KOPT-K1 (cell line): ENCODE measurements at regions not wholly inside any gene's neighbourhood (a gene's known extent, or its start where the extent isn't known, plus 50 kb on each side); places are given as distances from the start of the nearest gene placed in this dataset.
"Not testable (repeated sequence)": the region's sequence is repeated elsewhere in the genome, so short reads cannot be mapped to it uniquely, and the experiment has no call there.

Experiments used
- H3K27ac ChIP-seq: fragments of 200-600 bp; sonication (generic); 2 replicates; pipeline ENCODE4 v1.5.1; 2016; ENCODE audit warnings: antibody characterized with exemption, mild to moderate bottlenecking, low read depth, low read length; ENCODE audit not compliant: poor library complexity, severe bottlenecking
- H3K36me3 ChIP-seq: fragments of 200-600 bp; sonication (generic); 2 replicates; pipeline ENCODE4 v1.5.1; 2017; ENCODE audit warnings: antibody characterized with exemption, mild to moderate bottlenecking, low read length, moderate library complexity; ENCODE audit not compliant: insufficient read depth
- H3K9me3 ChIP-seq: fragments of 200-600 bp; sonication (generic); 2 replicates; pipeline ENCODE4 v1.5.1; 2017; ENCODE audit warnings: antibody characterized with exemption, low read length, mild to moderate bottlenecking; ENCODE audit not compliant: insufficient read depth, poor library complexity, severe bottlenecking

- H3K27ac ChIP-seq, H3K36me3 ChIP-seq: not testable (repeated sequence)
- peaks cover 34% of the 10 kb centered on the region for H3K9me3 ChIP-seq
Measured at GRCh38 chr2:12472265-12472664, 244.5 kb upstream of the TRIB2 start.

GRCh38 chr2:12478151-12479064 is 238.3 kb upstream of the TRIB2 start:
- H3K27ac ChIP-seq: no peak overlapping the region
- peaks cover 22% of the 10 kb centered on the region for H3K9me3 ChIP-seq
- no peaks in the 10 kb centered on the region for H3K36me3 ChIP-seq

- no peak overlapping the region for H3K27ac ChIP-seq
- no peaks in the 10 kb centered on the region for H3K36me3 ChIP-seq
- peaks cover 29% of the 10 kb centered on the region for H3K9me3 ChIP-seq
Measured at GRCh38 chr2:12479065-12479601, 237.6 kb upstream of the TRIB2 start.

DNA sequence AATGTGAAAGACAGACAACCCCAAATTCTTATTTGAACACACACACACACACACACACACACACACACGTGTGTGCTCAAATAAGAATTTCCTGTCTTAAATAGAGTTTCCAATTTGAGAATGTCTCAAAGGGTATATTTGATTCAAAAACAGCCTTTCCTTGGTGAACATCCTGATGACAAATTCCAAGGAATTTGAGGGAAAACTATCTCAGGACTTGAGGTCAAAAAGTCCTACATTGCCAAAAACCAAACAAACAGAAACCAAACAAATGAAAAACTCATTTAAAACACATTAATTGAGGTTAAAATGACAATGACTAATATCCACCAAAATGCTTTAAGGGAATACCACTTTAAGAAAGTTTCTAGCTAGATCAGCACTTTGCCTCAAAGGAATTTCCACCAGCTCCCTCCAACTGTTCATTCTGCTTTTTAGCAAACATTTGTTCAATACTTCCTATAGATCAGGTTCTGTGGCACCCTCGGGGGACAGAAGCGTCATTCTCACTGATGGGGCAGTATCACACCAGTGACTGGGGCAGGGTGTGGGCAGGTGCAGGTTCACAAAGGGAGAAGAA is 232.1 kb upstream of the TRIB2 start:
- no peaks in the 10 kb centered on the region for H3K36me3 ChIP-seq
- H3K9me3 ChIP-seq: peaks cover 18% of the 10 kb centered on the region
- H3K27ac ChIP-seq: no peak overlapping the region

GRCh38 chr2:12486205-12487118 is 230.3 kb upstream of the TRIB2 start:
- Histone ChIP-seq H3K9me3 (peaks cover 18% of the 10 kb centered on the region), H3K27ac (no peak overlapping the region), H3K36me3 (no peaks in the 10 kb centered on the region)

- H3K27ac ChIP-seq: peak overlapping the region; percentile 57
- H3K36me3 ChIP-seq: no peaks in the 10 kb centered on the region
- peaks cover 18% of the 10 kb centered on the region for H3K9me3 ChIP-seq
Measured at GRCh38 chr2:12487253-12488004, 229.3 kb upstream of the TRIB2 start.

DNA sequence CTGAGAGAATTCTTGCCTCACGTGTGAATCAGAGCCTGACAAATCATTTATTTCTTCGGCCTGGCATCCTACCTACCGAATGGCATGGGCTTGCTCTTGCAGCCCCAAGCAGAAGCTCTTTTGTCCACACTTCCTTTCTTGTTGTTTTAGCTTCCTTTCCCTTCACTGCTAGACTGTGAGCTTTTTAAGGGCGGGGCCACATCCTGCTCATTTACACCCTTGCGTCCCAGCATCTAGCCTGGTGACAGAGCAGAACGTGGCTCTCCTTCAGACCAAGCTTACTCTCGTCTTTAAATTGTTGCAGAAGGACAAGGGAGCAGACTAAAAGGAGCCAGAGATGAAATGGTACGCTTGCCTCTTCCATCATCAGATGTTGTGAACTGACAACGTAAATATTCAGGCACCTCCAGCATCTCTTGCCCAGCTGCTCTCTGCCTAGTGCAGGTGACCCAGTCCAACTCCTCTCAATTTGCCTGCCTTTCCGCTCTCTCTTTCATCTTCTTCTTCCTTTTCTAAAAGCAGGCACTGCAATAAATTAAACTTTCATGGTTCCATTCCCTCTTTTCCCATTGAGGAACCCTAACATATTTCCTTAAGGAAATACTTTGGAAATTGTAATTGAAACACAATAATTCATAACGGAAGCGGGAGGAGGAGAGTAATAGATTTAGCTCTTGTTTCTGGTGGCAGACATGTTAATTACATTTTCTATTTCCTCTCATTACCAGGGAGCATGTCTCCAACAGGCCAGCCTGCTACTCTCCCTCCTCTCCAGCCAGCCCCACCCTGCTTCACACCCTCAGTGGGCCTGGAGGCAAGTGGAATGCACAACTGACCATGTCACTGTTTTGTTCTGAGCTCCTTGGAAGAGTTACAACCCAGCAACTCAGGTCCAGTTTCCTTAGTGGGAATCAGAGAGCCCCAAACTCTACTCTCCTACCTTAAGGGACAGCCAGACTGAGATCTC is 228.1 kb upstream of the TRIB2 start:
- Histone ChIP-seq H3K9me3 (peaks cover 9% of the 10 kb centered on the region), H3K27ac (peak overlapping the region; percentile 57)

DNA sequence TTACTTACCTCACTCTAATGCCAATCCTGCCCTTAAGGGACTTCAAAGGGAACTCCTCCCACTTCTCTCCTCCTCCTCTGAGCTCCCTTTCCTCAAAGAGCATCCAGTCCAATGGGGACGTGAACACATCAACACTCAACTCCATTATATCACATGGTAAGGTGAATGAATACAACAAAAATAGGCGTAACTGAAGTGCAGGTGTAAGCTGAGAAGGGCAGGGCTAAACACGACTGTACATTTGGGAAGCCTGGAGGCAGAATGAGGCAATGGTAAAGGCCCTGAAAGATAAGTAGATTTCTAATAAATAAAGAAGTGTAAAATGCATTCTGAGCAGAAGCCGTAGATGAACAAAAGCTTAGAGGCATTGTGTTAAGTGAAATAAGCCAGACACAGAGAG is 226.1 kb upstream of the TRIB2 start:
- Histone ChIP-seq H3K9me3 (no peaks in the 10 kb centered on the region), H3K27ac (no peak overlapping the region), H3K36me3 (no peaks in the 10 kb centered on the region)

More for the DNA sequence above, 228.1 kb upstream of the TRIB2 start:
- no peaks in the 10 kb centered on the region for H3K36me3 ChIP-seq

- not testable (repeated sequence) for H3K27ac ChIP-seq, H3K9me3 ChIP-seq, H3K36me3 ChIP-seq
Measured at GRCh38 chr2:12492360-12492759, 224.4 kb upstream of the TRIB2 start.

- Histone ChIP-seq H3K27ac (peak overlapping the region; percentile 2), H3K36me3 (no peaks in the 10 kb centered on the region), H3K9me3 (no peaks in the 10 kb centered on the region)
Measured at GRCh38 chr2:12493031-12493513, 223.7 kb upstream of the TRIB2 start.

- no peaks in the 10 kb centered on the region for H3K36me3 ChIP-seq
- no peak overlapping the region for H3K27ac ChIP-seq
- no peaks in the 10 kb centered on the region for H3K9me3 ChIP-seq
Measured at GRCh38 chr2:12495247-12495868, 221.4 kb upstream of the TRIB2 start.

- Histone ChIP-seq H3K27ac (peak overlapping the region; percentile 88), H3K9me3 (no peaks in the 10 kb centered on the region), H3K36me3 (no peaks in the 10 kb centered on the region)
Measured at GRCh38 chr2:12498286-12498685, 218.4 kb upstream of the TRIB2 start.

DNA sequence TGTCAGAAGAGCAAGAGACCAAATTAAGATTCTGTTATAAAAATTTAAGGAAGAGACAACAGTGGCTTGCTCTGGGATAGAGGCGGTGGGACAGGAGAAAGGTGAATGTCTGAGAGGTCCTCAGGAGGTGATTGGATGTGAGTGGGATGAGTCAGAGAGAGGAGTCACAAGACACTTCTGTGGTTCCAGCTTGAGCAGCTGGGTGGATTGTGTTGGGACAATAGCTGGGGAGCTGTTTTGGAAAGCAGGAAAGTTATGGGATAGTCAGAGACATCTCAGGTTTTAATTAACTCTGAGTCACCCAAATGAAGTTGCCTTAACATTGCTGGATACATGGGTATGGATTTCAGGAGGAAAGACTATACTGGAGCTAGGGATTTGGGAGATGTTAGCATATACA is 218.0 kb upstream of the TRIB2 start:
- Histone ChIP-seq H3K36me3 (no peaks in the 10 kb centered on the region), H3K27ac (peak overlapping the region; percentile 88), H3K9me3 (no peaks in the 10 kb centered on the region)
